GM15510 (cell line): ENCODE measurements at regions not wholly inside any gene's neighbourhood (a gene's known extent, or its start where the extent isn't known, plus 50 kb on each side); places are given as distances from the start of the nearest gene placed in this dataset.

Experiments
- POLR2A ChIP-seq: IDR thresholded peaks from 3 replicates; pipeline ENCODE4 v1.6.1; 2011; ENCODE audit warnings: borderline replicate concordance; ENCODE audit not compliant: insufficient read length; ENCODE audit errors: extremely low read depth

- TF ChIP-seq POLR2A = no peak
Observed at GRCh38 chr2:41710944-41711343, 336.9 kb upstream of the PKDCC start.

GRCh38 chr2:41711736-41712135, 336.1 kb upstream of the PKDCC start:
- TF ChIP-seq POLR2A = no peak

GRCh38 chr2:41716497-41716896, 331.3 kb upstream of the PKDCC start:
- no peak for TF ChIP-seq POLR2A

GRCh38 chr2:41717839-41718238, 330.0 kb upstream of the PKDCC start:
- TF ChIP-seq POLR2A = no peak

GRCh38 chr2:41718705-41719104, 329.1 kb upstream of the PKDCC start:
- no peak for TF ChIP-seq POLR2A

GRCh38 chr2:41719756-41720155, 328.1 kb upstream of the PKDCC start:
- TF ChIP-seq POLR2A = no peak

- no peak for TF ChIP-seq POLR2A
Observed at GRCh38 chr2:41720331-41721251, 327.2 kb upstream of the PKDCC start.

GRCh38 chr2:41722668-41723369, 325.0 kb upstream of the PKDCC start:
- TF ChIP-seq POLR2A = no peak

GRCh38 chr2:41723526-41723925, 324.3 kb upstream of the PKDCC start:
- no peak for TF ChIP-seq POLR2A

- no peak for TF ChIP-seq POLR2A
Observed at GRCh38 chr2:41724465-41724864, 323.4 kb upstream of the PKDCC start.

- TF ChIP-seq POLR2A = no peak
Observed at GRCh38 chr2:41725901-41726300, 321.9 kb upstream of the PKDCC start.

GRCh38 chr2:41726364-41726763, 321.5 kb upstream of the PKDCC start:
- no peak for TF ChIP-seq POLR2A

GRCh38 chr2:41727152-41727551, 320.7 kb upstream of the PKDCC start:
- TF ChIP-seq POLR2A = no peak

GRCh38 chr2:41727711-41728110, 320.1 kb upstream of the PKDCC start:
- TF ChIP-seq POLR2A = no peak

GRCh38 chr2:41728788-41729338, 319.0 kb upstream of the PKDCC start:
- no peak for TF ChIP-seq POLR2A
